MCF 10A (cell line): ENCODE measurements at regions not wholly inside any gene's neighbourhood (a gene's known extent, or its start where the extent isn't known, plus 50 kb on each side); places are given as distances from the start of the nearest gene placed in this dataset.

Experiments used
- BruUV-seq: library from RNA; stranded (reverse); fragments of 400-500 nt; replicated peaks from 2 replicates; lab custom pipeline; 2021; lab: Mats Ljungman, UMichigan
- CTCF ChIA-PET: fragments of 300-600 bp; sonication (Branson Sonifier 250); formaldehyde crosslinking; extraction: SDS; loops from one replicate; lab custom pipeline; 2021; ENCODE audit warnings: antibody characterized with exemption, inconsistent platforms; lab: Yijun Ruan, JAX
- POLR2A ChIA-PET: fragments of 300-600, 350-650 bp; sonication (Branson Sonifier 250); formaldehyde crosslinking; extraction: SDS; loops from one replicate; lab custom pipeline; 2020; ENCODE audit warnings: antibody characterized with exemption, inconsistent platforms; lab: Yijun Ruan, JAX
- DNase-seq: peaks from one replicate; pipeline ENCODE4 v3.0.0-alpha.2; 2018; ENCODE audit not compliant: unreplicated experiment
- H3K27ac Mint-ChIP-seq: one replicate; pipeline ENCODE4 v1.8.0; 2022; ENCODE audit warnings: mild to moderate bottlenecking, low read depth, mixed read lengths; ENCODE audit not compliant: unreplicated experiment
- H3K27me3 Mint-ChIP-seq: one replicate; pipeline ENCODE4 v1.8.0; 2022; ENCODE audit warnings: mixed read lengths; ENCODE audit not compliant: insufficient read depth, unreplicated experiment
- H3K36me3 Mint-ChIP-seq: one replicate; pipeline ENCODE4 v1.8.0; 2022; ENCODE audit warnings: mild to moderate bottlenecking, moderate library complexity, mixed read lengths; ENCODE audit not compliant: insufficient read depth, unreplicated experiment
- H3K4me1 Mint-ChIP-seq: one replicate; pipeline ENCODE4 v1.8.0; 2022; ENCODE audit warnings: mixed read lengths; ENCODE audit not compliant: insufficient read depth, unreplicated experiment
- H3K4me3 Mint-ChIP-seq: one replicate; pipeline ENCODE4 v1.8.0; 2022; ENCODE audit warnings: mild to moderate bottlenecking, moderate library complexity, mixed read lengths; ENCODE audit not compliant: unreplicated experiment
- H3K9me3 Mint-ChIP-seq: one replicate; pipeline ENCODE4 v1.8.0; 2022; ENCODE audit warnings: mixed read lengths; ENCODE audit not compliant: unreplicated experiment
- intact Hi-C: fragments of 100-400 bp; cut with micrococcal nuclease; formaldehyde crosslinking; loops from 2 replicates; pipeline ENCODE4 v1.14.1; 2022
- TF ChIP-seq, protein P1 (sequence below): fragments of 200-600 bp; IDR thresholded peaks from one replicate; pipeline ENCODE4 v1.8.0; 2022; ENCODE audit warnings: antibody characterized with exemption, mild to moderate bottlenecking; ENCODE audit not compliant: unreplicated experiment

DNA sequence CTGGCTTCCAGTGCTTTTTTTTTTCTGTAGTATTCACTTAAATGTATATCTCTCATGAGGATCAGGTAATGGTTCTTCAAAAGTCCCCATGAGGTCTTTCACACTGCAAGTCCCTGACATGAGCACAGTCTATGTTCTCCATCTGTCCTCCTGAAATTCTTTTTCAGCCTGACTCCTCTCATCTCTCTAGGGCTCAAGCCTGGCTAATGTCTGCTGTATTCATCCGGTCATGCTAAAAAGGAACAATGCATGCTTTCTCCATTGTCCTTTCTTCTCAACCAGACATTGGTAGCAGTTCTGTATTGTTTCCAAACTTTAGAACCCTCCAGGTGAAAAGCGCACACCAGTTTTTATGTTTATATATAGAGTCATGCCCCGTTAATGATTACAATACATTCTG is 368.3 kb upstream of the OLFM3 start:
- BruUV-seq: no TSS peak
- Mint-ChIP-seq H3K4me1 (no peaks in the 10 kb centered on the region), H3K27ac (no peak overlapping the region), H3K4me3 (no peak overlapping the region), H3K27me3 (peaks cover 45% of the 10 kb centered on the region), H3K36me3 (no peaks in the 10 kb centered on the region), H3K9me3 (no peaks in the 10 kb centered on the region)
- TF ChIP-seq, protein P1, sequence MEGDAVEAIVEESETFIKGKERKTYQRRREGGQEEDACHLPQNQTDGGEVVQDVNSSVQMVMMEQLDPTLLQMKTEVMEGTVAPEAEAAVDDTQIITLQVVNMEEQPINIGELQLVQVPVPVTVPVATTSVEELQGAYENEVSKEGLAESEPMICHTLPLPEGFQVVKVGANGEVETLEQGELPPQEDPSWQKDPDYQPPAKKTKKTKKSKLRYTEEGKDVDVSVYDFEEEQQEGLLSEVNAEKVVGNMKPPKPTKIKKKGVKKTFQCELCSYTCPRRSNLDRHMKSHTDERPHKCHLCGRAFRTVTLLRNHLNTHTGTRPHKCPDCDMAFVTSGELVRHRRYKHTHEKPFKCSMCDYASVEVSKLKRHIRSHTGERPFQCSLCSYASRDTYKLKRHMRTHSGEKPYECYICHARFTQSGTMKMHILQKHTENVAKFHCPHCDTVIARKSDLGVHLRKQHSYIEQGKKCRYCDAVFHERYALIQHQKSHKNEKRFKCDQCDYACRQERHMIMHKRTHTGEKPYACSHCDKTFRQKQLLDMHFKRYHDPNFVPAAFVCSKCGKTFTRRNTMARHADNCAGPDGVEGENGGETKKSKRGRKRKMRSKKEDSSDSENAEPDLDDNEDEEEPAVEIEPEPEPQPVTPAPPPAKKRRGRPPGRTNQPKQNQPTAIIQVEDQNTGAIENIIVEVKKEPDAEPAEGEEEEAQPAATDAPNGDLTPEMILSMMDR: no peak
- intact Hi-C loops: no loop called here
- ChIA-PET POLR2A (interaction anchor here (0.6 kb wide), 1 partner anchor 9 kb away, joined by 4 read pairs; no protein-coding TSS in a partner anchor), CTCF (no interaction called here)
- DNase-seq: no peak

DNA sequence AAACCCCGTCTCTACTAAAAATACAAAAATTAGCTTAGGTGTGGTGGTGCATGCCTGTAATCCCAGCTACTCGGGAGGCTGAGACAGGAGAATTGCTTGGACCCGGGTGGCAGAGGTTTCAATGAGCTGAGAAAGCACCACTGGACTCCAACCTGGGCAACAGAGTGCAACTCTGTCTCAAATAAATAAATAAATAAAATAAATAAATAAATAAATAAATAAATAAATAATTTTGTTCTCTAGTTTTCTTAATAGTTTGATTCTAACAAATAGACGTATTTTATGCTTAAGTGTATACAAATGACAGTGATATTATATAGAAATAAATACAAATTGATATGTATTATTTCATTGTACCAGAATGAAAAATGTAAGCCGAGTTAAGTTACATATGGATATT is 339.9 kb upstream of the OLFM3 start:
- TF ChIP-seq, protein P1: no peak
- intact Hi-C loops: no loop called here
- Mint-ChIP-seq H3K27me3 (peaks cover 41% of the 10 kb centered on the region), H3K27ac (no peak overlapping the region), H3K4me1 (no peaks in the 10 kb centered on the region), H3K4me3 (no peak overlapping the region), H3K9me3 (no peaks in the 10 kb centered on the region), H3K36me3 (no peaks in the 10 kb centered on the region)
- no peak for DNase-seq
- ChIA-PET POLR2A (no interaction called here), CTCF (no interaction called here)
- no TSS peak for BruUV-seq

DNA sequence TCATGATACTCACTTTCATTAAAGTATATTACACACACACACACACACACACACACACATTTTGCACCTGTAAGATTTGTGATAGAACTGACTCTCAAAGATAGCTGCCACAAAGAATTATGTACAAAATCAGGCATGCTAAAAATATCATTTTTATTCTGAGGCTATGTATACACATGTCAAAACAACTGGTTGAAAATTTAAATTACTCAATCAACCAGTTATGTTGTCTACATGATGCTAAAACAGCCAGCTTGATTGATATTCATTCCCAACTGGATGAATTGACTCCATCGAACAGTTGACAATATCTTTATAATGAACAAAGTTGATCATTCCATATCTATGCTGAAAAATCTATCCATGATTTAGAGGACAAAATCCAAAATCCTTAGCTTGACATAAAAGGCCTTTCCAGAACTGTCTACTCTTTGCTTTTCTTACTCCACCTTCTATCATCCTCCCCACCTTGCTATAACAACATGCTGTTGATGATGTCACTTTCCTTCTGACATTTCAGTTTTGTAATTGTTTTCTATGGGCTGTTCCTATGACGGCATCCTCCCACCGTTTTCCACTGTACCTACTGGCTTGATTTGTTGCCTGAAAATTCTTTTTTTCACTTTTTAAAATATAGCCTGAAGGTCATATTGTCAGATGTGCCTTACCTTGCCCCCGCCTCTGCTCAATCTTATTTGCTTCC is 321.5 kb upstream of the OLFM3 start:
- no peak for DNase-seq
- BruUV-seq: no TSS peak
- TF ChIP-seq, protein P1: no peak
- Mint-ChIP-seq H3K27me3 (no peaks in the 10 kb centered on the region), H3K27ac (no peak overlapping the region), H3K36me3 (peaks cover 7% of the 10 kb centered on the region), H3K4me3 (no peak overlapping the region), H3K9me3 (no peaks in the 10 kb centered on the region), H3K4me1 (no peaks in the 10 kb centered on the region)
- intact Hi-C loops: no loop called here
- ChIA-PET CTCF (no interaction called here), POLR2A (no interaction called here)

DNA sequence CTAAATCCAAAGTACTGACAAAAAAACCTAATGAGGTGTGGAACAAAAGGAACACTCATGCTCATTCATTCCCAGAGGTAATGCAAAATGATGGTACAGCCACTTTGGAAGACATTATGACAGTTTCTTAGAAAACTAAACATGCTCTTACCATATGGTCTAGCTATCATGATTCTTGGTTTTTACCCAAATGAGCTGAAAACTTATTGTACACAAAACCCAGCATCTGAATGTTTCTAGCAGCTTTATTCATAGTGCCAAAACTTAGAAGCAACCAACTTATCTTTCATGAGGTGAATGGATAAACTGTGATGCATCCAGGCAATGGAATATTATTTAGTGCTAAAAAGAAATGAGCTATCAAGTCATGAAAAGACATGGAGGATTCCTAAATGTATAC is 318.4 kb upstream of the OLFM3 start:
- TF ChIP-seq, protein P1: no peak
- intact Hi-C loops: no loop called here
- H3K36me3 Mint-ChIP-seq: peaks cover 7% of the 10 kb centered on the region
- BruUV-seq: no TSS peak
- POLR2A ChIA-PET: no interaction called here
- H3K9me3 Mint-ChIP-seq: no peaks in the 10 kb centered on the region
- H3K27me3 Mint-ChIP-seq: no peaks in the 10 kb centered on the region
- CTCF ChIA-PET: no interaction called here
- H3K4me3 Mint-ChIP-seq: no peak overlapping the region
- DNase-seq: no peak
- no peak overlapping the region for H3K27ac Mint-ChIP-seq
- H3K4me1 Mint-ChIP-seq: no peaks in the 10 kb centered on the region
